Putamen (tissue), 1 donor: ENCODE measurements at regions not wholly inside any gene's neighbourhood (a gene's known extent, or its start where the extent isn't known, plus 50 kb on each side); places are given as distances from the start of the nearest gene placed in this dataset.
A peak's percentile ranks its signal among the peaks of the same experiment; 100 is the strongest.
"Not testable (repeated sequence)": the region's sequence is repeated elsewhere in the genome, so short reads cannot be mapped to it uniquely, and the experiment has no call there.

Experiments
- DNase-seq: peaks from one replicate; pipeline ENCODE4 v3.0.0-alpha.2; 2016; ENCODE audit warnings: low spot score

- DNase-seq, result not testable (repeated sequence)
Observed at GRCh38 chr1:95297906-95298305, 63.9 kb downstream of the RWDD3 start.

DNA sequence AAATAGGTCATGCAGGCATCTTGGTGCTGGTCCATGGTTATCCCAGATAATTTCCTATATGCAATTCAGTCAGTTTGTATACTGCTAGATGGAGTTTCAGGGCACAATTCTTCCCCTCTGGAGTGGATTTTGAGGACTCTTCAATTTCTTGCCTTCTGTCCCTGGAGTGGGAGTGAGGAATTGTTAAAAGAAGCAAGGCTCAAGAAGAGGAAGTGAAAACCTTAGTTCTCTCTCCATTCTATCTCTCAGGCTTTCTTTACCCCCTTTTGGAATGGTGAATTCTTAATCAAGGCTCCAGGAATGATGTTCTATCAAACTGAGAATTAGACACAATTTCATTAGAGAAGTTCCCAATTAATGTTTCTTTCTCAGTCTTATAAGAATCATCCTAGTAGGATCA, 67.1 kb downstream of the RWDD3 start:
- no peak for DNase-seq

GRCh38 chr1:95301614-95302013, 67.6 kb downstream of the RWDD3 start:
- DNase-seq, result no peak

- DNase-seq, result no peak
Observed at GRCh38 chr1:95304803-95305202, 70.8 kb downstream of the RWDD3 start.

- DNase-seq, result no peak
Observed at GRCh38 chr1:95308276-95309030, 74.4 kb downstream of the RWDD3 start.

- DNase-seq, result peak; percentile 69
Observed at GRCh38 chr1:95309031-95309471, 75.0 kb downstream of the RWDD3 start.

DNA sequence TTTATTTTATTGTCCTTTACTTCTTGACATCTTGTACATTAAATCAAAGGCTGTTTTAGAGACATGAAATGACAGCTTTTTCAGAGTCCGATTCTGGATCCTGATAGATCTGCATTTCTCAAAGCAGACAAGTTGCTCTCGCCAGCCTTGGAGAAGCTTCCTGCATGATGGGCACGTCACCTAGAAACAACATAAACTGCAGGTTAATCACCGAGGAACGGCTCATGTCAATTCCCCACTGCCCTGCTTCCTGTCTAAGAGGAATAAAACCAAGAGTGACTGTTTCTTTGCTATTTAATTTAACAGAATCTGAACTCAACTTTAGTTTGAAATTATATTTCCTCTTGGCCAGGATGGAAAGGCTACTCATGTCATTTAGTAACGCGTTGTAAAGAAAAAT, 77.0 kb downstream of the RWDD3 start:
- DNase-seq, result no peak

GRCh38 chr1:95311762-95312161, 77.8 kb downstream of the RWDD3 start:
- DNase-seq, result no peak

GRCh38 chr1:95312181-95312580, 78.2 kb downstream of the RWDD3 start:
- DNase-seq, result no peak

GRCh38 chr1:95313527-95313926, 79.5 kb downstream of the RWDD3 start:
- no peak for DNase-seq

GRCh38 chr1:95321531-95321930, 87.5 kb downstream of the RWDD3 start:
- peak; percentile 39 for DNase-seq

GRCh38 chr1:95323123-95323522, 89.1 kb downstream of the RWDD3 start:
- DNase-seq, result peak; percentile 30

DNA sequence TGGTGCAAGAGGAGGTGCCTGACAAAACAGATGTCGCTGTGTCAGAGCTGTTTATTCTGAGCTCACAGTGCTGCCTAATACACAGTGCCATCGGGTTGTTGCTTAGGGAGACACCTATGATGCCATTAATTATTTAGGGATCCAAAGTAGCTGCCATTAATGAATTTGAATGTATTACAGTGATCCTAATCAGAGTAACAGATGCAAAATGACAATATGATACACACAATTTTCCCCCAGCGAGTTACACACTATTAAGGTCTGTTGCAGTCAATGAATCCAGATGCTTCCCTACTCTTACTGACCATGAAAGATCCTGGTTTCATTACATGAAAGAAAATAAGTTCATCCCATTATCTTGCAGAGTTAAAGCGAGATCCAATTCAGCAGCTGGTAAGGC, 91.3 kb downstream of the RWDD3 start:
- no peak for DNase-seq

- DNase-seq, result no peak
Observed at GRCh38 chr1:95326023-95326422, 92.0 kb downstream of the RWDD3 start.

DNA sequence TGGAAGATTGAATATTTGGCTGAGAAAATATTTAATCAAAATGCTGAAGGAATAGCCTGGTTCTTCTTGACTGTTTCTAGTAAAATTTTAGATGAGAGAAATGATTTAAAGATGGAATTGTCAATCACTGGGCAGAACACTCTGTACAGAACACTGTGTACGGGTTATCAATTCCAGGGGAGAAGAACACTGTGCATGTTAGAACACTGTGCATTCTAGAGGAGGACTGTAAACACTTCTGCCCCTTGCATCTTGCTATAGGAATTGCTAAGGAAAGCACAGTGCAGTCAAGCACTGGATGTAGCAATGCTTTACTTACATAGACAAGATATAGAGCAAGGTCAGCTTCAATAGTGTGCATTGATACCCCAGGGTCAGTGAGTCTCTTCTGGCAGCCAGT, 98.7 kb downstream of the RWDD3 start:
- DNase-seq, result no peak

GRCh38 chr1:95339377-95339776, 105.4 kb downstream of the RWDD3 start:
- no peak for DNase-seq

- DNase-seq, result no peak
Observed at GRCh38 chr1:95340061-95340460, 106.1 kb downstream of the RWDD3 start.

DNA sequence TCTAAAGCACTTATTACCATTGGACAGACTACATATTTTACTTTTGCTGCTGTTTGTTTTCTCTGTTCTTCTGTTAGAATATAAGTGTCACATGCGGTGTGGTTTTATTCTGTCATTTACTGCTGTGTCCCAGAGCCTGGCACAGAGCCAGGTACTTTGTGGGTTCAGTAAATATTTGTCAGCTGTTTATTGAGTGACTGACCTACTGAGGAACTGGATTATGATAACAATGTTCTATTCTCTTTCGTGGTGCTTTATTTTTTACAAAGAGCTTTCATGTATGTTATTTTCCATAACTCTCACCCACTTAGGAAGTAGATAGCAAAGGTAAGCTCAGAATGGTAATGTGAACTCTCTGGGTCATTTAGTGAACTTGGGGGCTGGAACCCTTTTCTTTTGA, 118.8 kb downstream of the RWDD3 start:
- no peak for DNase-seq

GRCh38 chr1:95353194-95353593, 119.2 kb downstream of the RWDD3 start:
- no peak for DNase-seq

- DNase-seq, result no peak
Observed at GRCh38 chr1:95364546-95364945, 130.5 kb downstream of the RWDD3 start.

DNA sequence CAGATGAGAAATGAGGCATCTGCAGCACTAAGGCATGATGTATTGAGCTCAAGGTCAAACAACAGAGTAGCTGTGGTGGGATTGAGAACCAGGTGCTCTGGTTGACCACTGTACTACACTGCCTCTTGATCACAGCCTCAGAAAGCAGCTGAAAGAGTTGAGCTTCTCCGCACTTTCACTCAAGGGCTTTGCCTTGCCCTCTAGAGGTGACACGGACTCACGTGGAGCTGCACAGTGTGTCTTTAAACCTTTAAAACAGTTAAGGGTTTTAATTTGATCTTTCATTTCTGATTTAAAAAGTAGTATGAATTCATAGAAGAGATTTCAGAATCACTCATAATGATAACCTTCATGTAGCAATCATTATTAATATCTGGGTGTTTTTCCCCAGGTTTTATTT, 132.5 kb downstream of the RWDD3 start:
- DNase-seq, result no peak

DNA sequence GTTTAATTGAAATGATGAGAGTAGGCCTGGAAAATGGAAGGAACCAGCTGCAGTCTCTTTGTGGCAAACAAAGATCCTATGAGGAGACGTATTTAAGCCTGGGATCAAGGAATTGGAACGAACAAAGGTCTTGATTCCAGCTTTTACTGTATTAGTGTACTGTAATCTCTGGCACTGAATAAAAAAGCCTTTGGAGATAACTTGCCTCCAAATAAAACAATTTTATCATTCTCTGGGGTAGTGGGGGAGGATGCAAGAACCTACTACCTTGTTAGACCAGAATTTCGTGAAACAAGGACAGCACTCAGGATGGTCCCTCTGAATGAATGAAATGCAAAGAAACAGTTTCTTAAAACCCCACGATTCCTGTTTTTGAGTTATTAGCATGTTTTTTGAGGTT, 134.2 kb downstream of the RWDD3 start:
- no peak for DNase-seq

DNA sequence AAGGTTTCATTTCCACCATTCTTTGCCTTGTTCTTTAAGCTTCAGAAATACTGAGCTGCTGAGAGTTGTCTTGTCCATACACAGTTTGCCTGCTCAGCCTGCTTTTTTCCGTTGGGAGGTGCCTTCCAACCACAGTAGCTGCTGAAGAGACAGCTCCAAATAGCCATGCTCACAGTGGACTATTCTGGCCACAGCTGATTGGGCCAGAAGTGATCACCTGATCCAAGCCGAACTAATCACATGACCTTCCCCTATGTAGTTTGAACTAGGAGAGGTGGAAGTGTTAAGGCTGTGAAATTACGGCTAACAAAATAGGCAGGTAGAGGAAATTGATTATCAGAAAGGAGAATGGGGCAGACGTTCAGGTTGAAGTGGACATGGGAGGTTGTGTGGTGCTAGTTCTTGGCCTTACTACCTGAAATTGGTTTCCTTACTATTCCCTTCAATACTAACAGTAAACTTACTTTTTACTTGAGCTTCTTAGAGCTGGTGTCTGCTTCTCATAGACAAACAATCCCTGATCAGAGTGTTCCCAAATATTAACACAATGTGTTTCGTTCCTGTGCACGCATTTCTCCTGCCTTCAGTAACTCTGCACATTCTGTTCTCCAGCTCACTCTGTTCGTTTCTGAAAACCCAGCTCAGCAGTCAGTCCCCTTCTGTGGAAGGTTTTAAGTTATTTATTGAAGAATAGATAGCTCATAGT, 136.1 kb downstream of the RWDD3 start:
- DNase-seq, result no peak
